ENCODE measurements at regions not wholly inside any gene's neighbourhood (a gene's known extent, or its start where the extent isn't known, plus 50 kb on each side); places are given as distances from the start of the nearest gene placed in this dataset.

DNA sequence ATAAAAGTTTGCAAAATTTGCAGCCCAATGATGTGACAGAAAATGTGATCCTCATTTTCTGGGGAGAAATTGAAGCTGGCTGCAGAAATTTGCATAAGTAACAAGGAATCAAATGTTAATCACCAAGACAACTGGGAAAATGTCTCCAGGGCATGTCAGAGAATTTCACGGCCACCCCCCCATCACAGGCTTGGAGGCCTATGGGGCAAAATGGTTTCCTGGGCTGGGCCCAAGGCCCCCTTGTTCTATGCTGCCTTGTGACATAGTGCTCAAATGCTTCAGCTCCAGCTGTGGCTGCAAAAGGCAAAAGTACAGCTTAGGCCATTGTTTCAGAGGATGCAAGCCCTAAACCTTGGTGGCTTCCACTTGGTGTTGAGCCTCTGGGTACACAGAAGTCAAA lies 1202.6 kb downstream of the EPHA7 start:
- Histone ChIP-seq H3K4ac (replicated peaks; ENCODE audit: insufficient read length, low read depth, low read length) (no peak overlapping the region), H3K4me1 (replicated peaks in 1 of 4; ENCODE audit: control insufficient read depth in 3 of 4, insufficient read depth in 4 of 4, low read length in 3 of 4) (no peaks in the 10 kb centered on the region), H3K36me3 (ENCODE audit: control insufficient read depth in 2 of 4, insufficient read depth in 4 of 4, low read length in 3 of 4) (no peaks in the 10 kb centered on the region), H2AFZ (ENCODE audit: low read length) (no peak overlapping the region), H3K4me2 (ENCODE audit: insufficient read depth in 1 of 2, low read depth in 2 of 2, low read length in 2 of 2) (no peak overlapping the region), H3K27ac (ENCODE audit: low read depth, low read length) (no peak overlapping the region), H3K27me3 (replicated peaks in 1 of 4; ENCODE audit: control insufficient read depth in 3 of 4, extremely low read depth in 1 of 4, insufficient read depth in 3 of 4, low read length in 3 of 4) (no peaks in the 10 kb centered on the region), H4K8ac (ENCODE audit: extremely low read depth, insufficient read depth, low read length) (no peak overlapping the region), H3K9me3 (ENCODE audit: insufficient read depth in 2 of 2, low read depth in 1 of 2, low read length in 1 of 2) (peaks cover 0 to 6% of the 10 kb centered on the region in 2 experiments; a peak in 2 of 4 replicates), H3K14ac (ENCODE audit: insufficient read length) (no peak overlapping the region), H2BK20ac (ENCODE audit: low read length) (no peak overlapping the region), H2BK15ac (ENCODE audit: low read length) (no peak overlapping the region), H2BK12ac (ENCODE audit: low read depth, low read length) (no peak overlapping the region), H3K18ac (ENCODE audit: extremely low read depth, low read length) (no peak overlapping the region), H4K91ac (replicated peaks; ENCODE audit: insufficient read length, low read length) (no peak overlapping the region), H2AK5ac (ENCODE audit: low read depth, low read length) (no peak overlapping the region), H3K23me2 (ENCODE audit: low read depth, low read length) (no peaks in the 10 kb centered on the region), H3K9ac (replicated peaks in 1 of 4; ENCODE audit: extremely low read depth in 1 of 4, low read depth in 3 of 4, low read length in 3 of 4) (no peak overlapping the region), H2BK5ac (ENCODE audit: low read depth, low read length) (no peak overlapping the region), H3K79me1 (ENCODE audit: low read depth, low read length) (no peaks in the 10 kb centered on the region), H3K56ac (replicated peaks; ENCODE audit: insufficient read length, low read depth, low read length) (no peak overlapping the region), H3K4me3 (ENCODE audit: extremely low read depth in 1 of 4, insufficient read depth in 2 of 4, low read depth in 3 of 4, low read length in 4 of 4) (no peak overlapping the region), H2BK120ac (replicated peaks; ENCODE audit: low read depth, low read length) (no peak overlapping the region), H4K5ac (ENCODE audit: insufficient read length, low read depth, low read length) (no peak overlapping the region), H3K23ac (ENCODE audit: insufficient read length) (no peak overlapping the region), H3K79me2 (ENCODE audit: control insufficient read depth in 1 of 2, insufficient read depth in 2 of 2, low read length in 2 of 2) (no peaks in the 10 kb centered on the region), H4K20me1 (replicated peaks in 1 of 2; ENCODE audit: control insufficient read depth in 1 of 2, insufficient read depth in 2 of 2, low read length in 2 of 2) (no peaks in the 10 kb centered on the region)
- CTCF ChIA-PET (ENCODE audit: partially characterized antibody) = no interaction called here
- WGBS, 2 experiments (ENCODE audit: extremely low coverage in 1 of 2, insufficient coverage in 1 of 2, insufficient read length in 1 of 2, insufficient replicate concordance in 2 of 2, low coverage in 1 of 2, low lambda C conversion rate in 2 of 2, missing lambda C conversion rate in 1 of 2) = 100% methylated on average over 1 of the region's 1 CpG; no CpG with 5 or more reads in 1 of the 2 experiments
- FAIRE-seq (no peak), DNase-seq (ENCODE audit: low read depth in 1 of 2, low spot score in 2 of 2) (no peak)
- POLR2A ChIA-PET (ENCODE audit: partially characterized antibody) = no interaction called here
- TF ChIP-seq SRF (IDR thresholded peaks at IDR 0.05; ENCODE audit: low read depth, low read length) = no peak
- no peak for TF ChIP-seq BRCA1 (IDR thresholded peaks at IDR 0.05; ENCODE audit: low read depth, low read length)
- no peak for TF ChIP-seq CEBPB (IDR thresholded peaks at IDR 0.05; ENCODE audit: low read depth, low read length)
- no peak for TF ChIP-seq SP1 (IDR thresholded peaks at IDR 0.05; ENCODE audit: low read depth, low read length)

Data from H1 (cell line).